HL-60 (cell line): ENCODE measurements at regions not wholly inside any gene's neighbourhood (a gene's known extent, or its start where the extent isn't known, plus 50 kb on each side); places are given as distances from the start of the nearest gene placed in this dataset.
"Not testable (repeated sequence)": the region's sequence is repeated elsewhere in the genome, so short reads cannot be mapped to it uniquely, and the experiment has no call there.

Source experiments
- SPI1 ChIP-seq: IDR thresholded peaks from 2 replicates; pipeline ENCODE4 v1.6.1; 2012; ENCODE audit warnings: low read depth, mild to moderate bottlenecking, borderline replicate concordance
- TF ChIP-seq, protein P1 (sequence below): IDR thresholded peaks from one replicate; pipeline ENCODE4 v1.5.1; 2011; ENCODE audit warnings: low read length, control low read depth, inconsistent platforms; ENCODE audit not compliant: insufficient read depth

DNA sequence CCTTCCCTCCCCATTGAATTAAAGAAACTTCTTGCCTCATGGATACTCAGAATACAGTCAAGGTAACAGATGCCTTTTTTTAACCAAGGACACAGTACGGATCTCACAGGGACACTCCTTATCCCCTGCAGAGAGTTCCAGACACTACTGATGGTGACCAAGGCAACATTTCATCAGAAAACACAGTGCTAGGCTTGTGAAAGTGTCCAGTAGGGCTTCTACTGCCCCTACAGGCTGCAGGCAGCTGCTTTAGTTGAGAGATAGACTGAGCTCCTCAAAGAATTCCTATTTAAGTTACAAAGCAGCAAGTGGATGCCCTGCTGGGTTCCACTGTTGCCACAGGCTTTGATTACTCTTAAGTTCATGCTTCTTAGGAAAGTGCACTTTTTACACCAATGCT lies 2137.8 kb upstream of the DEFB115 start:
- TF ChIP-seq, protein P1, sequence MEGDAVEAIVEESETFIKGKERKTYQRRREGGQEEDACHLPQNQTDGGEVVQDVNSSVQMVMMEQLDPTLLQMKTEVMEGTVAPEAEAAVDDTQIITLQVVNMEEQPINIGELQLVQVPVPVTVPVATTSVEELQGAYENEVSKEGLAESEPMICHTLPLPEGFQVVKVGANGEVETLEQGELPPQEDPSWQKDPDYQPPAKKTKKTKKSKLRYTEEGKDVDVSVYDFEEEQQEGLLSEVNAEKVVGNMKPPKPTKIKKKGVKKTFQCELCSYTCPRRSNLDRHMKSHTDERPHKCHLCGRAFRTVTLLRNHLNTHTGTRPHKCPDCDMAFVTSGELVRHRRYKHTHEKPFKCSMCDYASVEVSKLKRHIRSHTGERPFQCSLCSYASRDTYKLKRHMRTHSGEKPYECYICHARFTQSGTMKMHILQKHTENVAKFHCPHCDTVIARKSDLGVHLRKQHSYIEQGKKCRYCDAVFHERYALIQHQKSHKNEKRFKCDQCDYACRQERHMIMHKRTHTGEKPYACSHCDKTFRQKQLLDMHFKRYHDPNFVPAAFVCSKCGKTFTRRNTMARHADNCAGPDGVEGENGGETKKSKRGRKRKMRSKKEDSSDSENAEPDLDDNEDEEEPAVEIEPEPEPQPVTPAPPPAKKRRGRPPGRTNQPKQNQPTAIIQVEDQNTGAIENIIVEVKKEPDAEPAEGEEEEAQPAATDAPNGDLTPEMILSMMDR = not testable (repeated sequence)
- TF ChIP-seq SPI1 = not testable (repeated sequence)
